SIG-M5 treated with dmso at 0.1 percent for 504 hours (cell line): ENCODE measurements at regions not wholly inside any gene's neighbourhood (a gene's known extent, or its start where the extent isn't known, plus 50 kb on each side); places are given as distances from the start of the nearest gene placed in this dataset.
"Not testable (repeated sequence)": the region's sequence is repeated elsewhere in the genome, so short reads cannot be mapped to it uniquely, and the experiment has no call there.

Source experiments
- DNase-seq: peaks from one replicate; lab custom pipeline; 2025; ENCODE audit not compliant: unreplicated experiment; lab: John Stamatoyannopoulos, UW

- DNase-seq, result no peak
Observed at GRCh38 chr2:17000184-17000482, 334.5 kb upstream of the CYRIA start.

GRCh38 chr2:16999347-17000183, 333.9 kb upstream of the CYRIA start:
- no peak for DNase-seq

GRCh38 chr2:16978301-16978700, 312.7 kb upstream of the CYRIA start:
- DNase-seq, result no peak

GRCh38 chr2:16974688-16975087, 309.1 kb upstream of the CYRIA start:
- DNase-seq, result no peak

- DNase-seq, result no peak
Observed at GRCh38 chr2:16973586-16974286, 308.1 kb upstream of the CYRIA start.

GRCh38 chr2:16972276-16972675, 306.6 kb upstream of the CYRIA start:
- no peak for DNase-seq

- no peak for DNase-seq
Observed at GRCh38 chr2:16971722-16972234, 306.1 kb upstream of the CYRIA start.

- not testable (repeated sequence) for DNase-seq
Observed at GRCh38 chr2:16970948-16971347, 305.3 kb upstream of the CYRIA start.

- DNase-seq, result no peak
Observed at GRCh38 chr2:16962505-16962904, 296.9 kb upstream of the CYRIA start.

- DNase-seq, result no peak
Observed at GRCh38 chr2:16960579-16960978, 294.9 kb upstream of the CYRIA start.

- DNase-seq, result no peak
Observed at GRCh38 chr2:16958266-16958665, 292.6 kb upstream of the CYRIA start.

GRCh38 chr2:16952805-16953204, 287.2 kb upstream of the CYRIA start:
- DNase-seq, result no peak

- DNase-seq, result no peak
Observed at GRCh38 chr2:16952368-16952767, 286.7 kb upstream of the CYRIA start.

- DNase-seq, result no peak
Observed at GRCh38 chr2:16950436-16950835, 284.8 kb upstream of the CYRIA start.

- no peak for DNase-seq
Observed at GRCh38 chr2:16948710-16949109, 283.1 kb upstream of the CYRIA start.

- no peak for DNase-seq
Observed at GRCh38 chr2:16948053-16948452, 282.4 kb upstream of the CYRIA start.

GRCh38 chr2:16943279-16943958, 277.8 kb upstream of the CYRIA start:
- no peak for DNase-seq

- no peak for DNase-seq
Observed at GRCh38 chr2:16940214-16940613, 274.6 kb upstream of the CYRIA start.

- DNase-seq, result no peak
Observed at GRCh38 chr2:16939771-16940170, 274.1 kb upstream of the CYRIA start.

- no peak for DNase-seq
Observed at GRCh38 chr2:16933355-16933754, 267.7 kb upstream of the CYRIA start.

- no peak for DNase-seq
Observed at GRCh38 chr2:16932826-16933225, 267.2 kb upstream of the CYRIA start.

GRCh38 chr2:16931441-16931840, 265.8 kb upstream of the CYRIA start:
- DNase-seq, result no peak
